ENCODE measurements at regions not wholly inside any gene's neighbourhood (a gene's known extent, or its start where the extent isn't known, plus 50 kb on each side); places are given as distances from the start of the nearest gene placed in this dataset.

GRCh38 chr4:35105486-35105885 lies 1138.8 kb downstream of the ARAP2 start:
- no peak for DNase-seq

DNA sequence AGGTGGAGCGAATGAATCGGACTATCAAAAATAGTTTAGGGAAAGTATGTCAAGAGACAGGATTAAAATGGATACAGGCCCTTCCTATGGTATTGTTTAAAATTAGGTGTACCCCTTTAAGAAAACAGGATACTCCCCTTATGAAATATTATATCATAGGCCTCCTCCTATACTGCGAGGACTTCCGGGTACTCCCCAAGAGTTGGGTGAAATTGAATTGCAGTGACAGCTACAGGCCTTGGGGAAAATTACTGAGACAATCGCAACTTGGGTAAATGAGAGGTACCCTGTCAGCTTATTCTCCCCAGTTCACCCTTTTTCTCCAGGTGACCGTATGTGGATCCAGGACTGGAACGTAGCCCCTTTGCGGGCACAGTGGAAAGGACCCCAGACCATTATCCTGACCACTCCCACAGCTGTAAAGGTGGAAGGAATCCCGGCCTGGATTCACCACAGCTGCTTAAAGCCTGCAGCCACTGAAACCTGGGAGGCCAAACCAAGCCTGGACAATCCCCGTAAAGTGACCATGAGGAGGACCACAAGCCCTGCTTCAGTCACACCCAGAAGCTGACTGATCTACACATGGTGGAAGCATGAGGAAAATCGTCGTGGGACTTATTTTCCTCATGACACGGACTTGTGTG lies 1138.1 kb downstream of the ARAP2 start:
- DNase-seq: no peak

DNA sequence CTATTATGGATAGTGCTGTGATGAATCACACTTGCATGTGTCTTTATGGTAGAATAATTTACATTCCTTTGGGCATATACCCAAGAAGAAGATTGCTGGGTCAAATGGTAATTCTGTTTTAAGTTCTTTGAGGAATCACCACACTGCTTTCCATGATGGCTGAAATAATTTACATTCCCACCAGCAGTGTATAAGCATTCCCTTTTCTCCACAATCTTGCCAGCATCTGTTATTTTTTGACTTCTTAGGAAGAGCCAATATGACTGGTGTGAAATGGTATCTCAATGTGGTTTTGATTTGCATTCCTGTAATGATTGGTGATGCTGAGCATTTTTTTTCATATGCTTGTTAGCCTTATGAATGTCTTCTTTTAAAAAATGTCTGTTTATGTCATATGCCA lies 1120.2 kb downstream of the ARAP2 start:
- DNase-seq: no peak

GRCh38 chr4:35125995-35126712 lies 1118.2 kb downstream of the ARAP2 start:
- DNase-seq: no peak

DNA sequence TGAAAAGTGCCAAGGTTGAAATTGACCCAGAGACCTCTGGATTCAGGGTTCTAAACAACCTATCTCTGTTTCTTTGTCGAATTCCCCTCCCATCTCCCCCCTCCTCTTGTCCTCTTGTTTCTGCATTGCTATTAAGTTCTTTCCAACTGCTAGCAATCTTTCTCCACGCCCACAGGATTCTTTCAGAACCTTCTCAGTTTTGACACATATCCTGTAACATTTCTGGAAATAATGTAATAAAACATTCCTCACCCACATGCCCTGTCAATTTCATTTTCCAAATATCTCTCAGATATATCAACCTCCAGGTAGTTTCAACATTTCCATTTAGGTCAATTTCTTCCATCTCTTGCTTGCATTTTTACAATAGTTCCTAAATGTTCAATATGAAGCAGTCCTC lies 1105.9 kb downstream of the ARAP2 start:
- DNase-seq: no peak

- DNase-seq: no peak
Observed at GRCh38 chr4:35147761-35148160, 1096.6 kb downstream of the ARAP2 start.

GRCh38 chr4:35151816-35152572 lies 1092.3 kb downstream of the ARAP2 start:
- DNase-seq: no peak

GRCh38 chr4:35163168-35163567 lies 1081.1 kb downstream of the ARAP2 start:
- no peak for DNase-seq

GRCh38 chr4:35164063-35164462 lies 1080.3 kb downstream of the ARAP2 start:
- no peak for DNase-seq

GRCh38 chr4:35166466-35166865 lies 1077.8 kb downstream of the ARAP2 start:
- no peak for DNase-seq

DNA sequence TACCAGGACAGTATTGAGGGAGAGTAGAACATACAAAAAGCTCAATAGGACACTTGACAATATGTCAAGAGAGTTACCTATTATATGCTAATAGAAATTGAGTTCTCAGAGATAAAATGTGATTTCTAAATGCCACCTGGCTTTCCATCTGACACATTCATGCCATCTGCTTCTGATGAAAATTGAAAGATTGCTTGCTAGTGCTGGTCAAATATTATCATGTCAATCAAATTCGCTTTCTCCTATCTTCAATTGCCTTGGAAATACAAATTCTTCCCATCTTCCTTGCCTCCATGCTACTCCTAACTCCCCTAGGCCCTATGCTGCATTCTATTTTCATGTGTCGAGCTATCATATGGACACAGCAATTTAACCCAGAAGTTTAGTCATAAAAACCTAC lies 1076.9 kb downstream of the ARAP2 start:
- DNase-seq: no peak

- no peak for DNase-seq
Observed at GRCh38 chr4:35175487-35175886, 1068.8 kb downstream of the ARAP2 start.

DNA sequence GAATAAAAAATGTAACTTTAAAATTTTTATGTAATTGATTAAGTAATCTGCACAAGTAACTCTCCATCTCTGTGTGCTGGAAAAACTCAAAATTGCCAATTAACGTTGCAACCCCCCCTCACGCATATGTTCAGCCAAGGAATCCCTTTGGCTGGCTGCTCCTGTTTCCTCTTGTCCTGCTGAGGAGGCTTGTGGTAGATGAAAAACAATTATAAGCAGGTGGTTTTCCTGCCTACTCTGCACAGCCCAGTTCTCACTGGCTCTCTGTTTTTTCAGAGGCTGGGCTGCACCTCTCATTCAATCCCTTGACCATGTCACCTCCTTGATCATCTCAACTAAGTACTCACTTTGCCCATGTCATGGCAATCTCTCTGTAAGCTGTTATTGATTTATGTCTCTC lies 1068.4 kb downstream of the ARAP2 start:
- no peak for DNase-seq

GRCh38 chr4:35182451-35182850 lies 1061.9 kb downstream of the ARAP2 start:
- DNase-seq: no peak

DNA sequence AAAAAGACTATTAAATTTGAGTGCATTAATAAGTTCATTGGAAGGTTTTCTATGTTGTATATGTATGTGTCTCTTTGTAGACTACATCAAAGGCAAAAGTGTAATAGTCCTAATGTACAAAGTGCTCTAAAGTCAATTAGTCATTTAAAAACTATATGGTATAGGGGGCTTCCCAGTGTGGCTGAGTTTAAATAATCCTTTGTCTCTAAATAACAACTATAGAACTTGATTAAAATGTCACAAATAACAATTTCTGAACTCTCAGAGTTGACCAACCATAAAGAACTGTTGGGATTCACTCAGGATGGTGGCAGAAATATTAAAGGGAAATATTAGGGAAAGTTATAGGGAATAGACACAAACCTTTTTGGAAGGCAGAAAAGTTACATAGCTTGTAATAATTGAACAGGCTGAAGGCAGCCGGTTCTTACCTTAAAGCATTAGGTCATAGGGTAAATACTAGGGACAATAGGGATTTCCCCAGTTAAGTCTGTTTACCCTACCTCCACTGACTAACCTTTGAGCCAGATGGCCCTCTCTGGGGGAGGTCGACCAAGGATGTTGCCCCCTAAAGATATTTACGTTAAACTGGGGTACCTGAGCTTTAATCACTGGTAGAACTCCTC lies 1054.2 kb downstream of the ARAP2 start:
- no peak for DNase-seq

DNA sequence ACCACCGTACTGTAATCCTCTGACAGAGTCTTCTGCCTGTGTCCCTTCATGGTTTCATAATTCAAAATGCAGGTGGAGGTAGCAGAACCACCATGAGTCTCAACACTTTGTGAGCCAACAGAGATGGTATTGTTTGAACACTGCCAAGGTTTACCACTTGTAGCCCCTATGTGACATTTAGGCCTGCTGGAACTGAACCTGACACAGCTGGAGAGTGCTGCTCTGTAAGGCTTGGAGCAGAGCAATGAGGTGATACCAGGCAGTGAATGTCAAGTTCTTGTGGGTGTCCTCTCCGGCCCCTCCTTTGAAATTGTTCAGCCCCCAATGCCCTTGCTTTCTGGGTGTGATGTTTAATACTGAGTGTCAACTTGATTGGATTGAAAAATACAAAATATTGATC lies 1042.9 kb downstream of the ARAP2 start:
- DNase-seq: no peak

DNA sequence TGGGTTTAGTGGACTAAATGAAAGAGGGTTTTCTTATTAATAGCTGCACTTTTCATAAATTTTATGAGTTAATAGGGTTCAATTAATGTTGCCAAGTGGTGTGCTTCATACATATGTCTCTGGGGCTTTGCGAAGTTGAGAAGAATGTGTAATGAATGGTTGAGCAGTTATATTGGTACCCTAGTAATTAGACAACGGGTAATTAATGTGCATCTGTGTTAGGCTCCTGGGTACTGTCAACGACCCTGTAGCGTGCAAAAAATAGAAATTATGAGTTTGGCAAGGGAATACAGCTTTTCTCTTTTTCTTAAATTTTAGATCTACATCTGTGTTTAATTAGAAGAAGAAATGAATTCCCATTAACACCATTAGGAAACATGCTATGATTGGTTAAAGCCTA lies 1027.7 kb downstream of the ARAP2 start:
- no peak for DNase-seq

- DNase-seq: no peak
Observed at GRCh38 chr4:35217331-35217730, 1027.0 kb downstream of the ARAP2 start.

DNA sequence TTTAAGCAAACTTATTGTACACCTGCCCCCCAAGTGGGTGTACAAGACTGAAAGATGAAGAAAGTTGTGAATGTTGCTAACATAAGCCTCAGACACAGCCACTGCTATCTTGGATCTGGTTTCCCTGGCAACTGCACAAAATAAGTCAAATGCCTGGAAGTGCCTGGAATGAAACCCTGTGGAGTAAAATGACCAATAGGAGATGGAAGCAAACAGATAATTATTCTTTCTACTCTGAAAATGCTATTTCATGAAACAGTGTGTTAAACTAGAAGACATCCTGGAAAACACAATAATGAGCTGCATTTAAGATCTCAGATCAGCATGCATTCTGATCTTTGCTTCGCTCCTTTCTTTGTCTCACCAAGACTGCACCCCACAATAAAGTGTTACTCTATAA lies 1016.0 kb downstream of the ARAP2 start:
- DNase-seq: no peak

DNA sequence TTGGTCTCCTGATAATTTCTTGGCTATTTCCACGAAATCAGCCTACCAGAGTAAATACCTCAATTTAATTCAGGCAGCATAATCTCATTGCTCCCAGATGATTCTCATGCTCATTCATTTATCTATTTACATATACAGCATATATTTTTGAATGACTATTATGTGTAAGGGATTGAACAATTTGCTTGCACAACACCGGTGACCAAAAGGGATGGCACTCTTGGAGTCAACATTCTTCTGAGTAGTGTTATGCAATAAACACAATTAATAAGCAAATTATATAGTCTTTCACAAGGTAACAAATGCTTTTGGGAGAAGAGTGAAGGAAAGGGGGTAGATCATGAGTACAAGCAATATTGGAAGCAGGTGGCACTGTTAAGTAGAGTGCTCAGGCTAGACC lies 1015.3 kb downstream of the ARAP2 start:
- no peak for DNase-seq

- no peak for DNase-seq
Observed at GRCh38 chr4:35237924-35238323, 1006.4 kb downstream of the ARAP2 start.

GRCh38 chr4:35238793-35239192 lies 1005.5 kb downstream of the ARAP2 start:
- DNase-seq: no peak

- DNase-seq: no peak
Observed at GRCh38 chr4:35246493-35246892, 997.8 kb downstream of the ARAP2 start.

GRCh38 chr4:35247047-35247446 lies 997.3 kb downstream of the ARAP2 start:
- DNase-seq: no peak

All from CD4-positive, alpha-beta T cell treated with Interleukin-21 for 1 hour (primary cell).